ENCODE measurements at regions not wholly inside any gene's neighbourhood (a gene's known extent, or its start where the extent isn't known, plus 50 kb on each side); places are given as distances from the start of the nearest gene placed in this dataset.

- DNase-seq (ENCODE audit: low spot score) = no peak
- TF ChIP-seq, protein P1, sequence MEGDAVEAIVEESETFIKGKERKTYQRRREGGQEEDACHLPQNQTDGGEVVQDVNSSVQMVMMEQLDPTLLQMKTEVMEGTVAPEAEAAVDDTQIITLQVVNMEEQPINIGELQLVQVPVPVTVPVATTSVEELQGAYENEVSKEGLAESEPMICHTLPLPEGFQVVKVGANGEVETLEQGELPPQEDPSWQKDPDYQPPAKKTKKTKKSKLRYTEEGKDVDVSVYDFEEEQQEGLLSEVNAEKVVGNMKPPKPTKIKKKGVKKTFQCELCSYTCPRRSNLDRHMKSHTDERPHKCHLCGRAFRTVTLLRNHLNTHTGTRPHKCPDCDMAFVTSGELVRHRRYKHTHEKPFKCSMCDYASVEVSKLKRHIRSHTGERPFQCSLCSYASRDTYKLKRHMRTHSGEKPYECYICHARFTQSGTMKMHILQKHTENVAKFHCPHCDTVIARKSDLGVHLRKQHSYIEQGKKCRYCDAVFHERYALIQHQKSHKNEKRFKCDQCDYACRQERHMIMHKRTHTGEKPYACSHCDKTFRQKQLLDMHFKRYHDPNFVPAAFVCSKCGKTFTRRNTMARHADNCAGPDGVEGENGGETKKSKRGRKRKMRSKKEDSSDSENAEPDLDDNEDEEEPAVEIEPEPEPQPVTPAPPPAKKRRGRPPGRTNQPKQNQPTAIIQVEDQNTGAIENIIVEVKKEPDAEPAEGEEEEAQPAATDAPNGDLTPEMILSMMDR (IDR thresholded peaks at IDR 0.05; ENCODE audit: poor library complexity, severe bottlenecking) = no peak
- no peak overlapping the region for H3K27ac ChIP-seq (ENCODE audit: poor library complexity, severe bottlenecking)
- ATAC-seq (ENCODE audit: low read depth) = no peak
- H3K4me1 ChIP-seq (ENCODE audit: insufficient read depth, poor library complexity, severe bottlenecking) = peaks cover 4% of the 10 kb centered on the region
- no peak overlapping the region for H3K4me3 ChIP-seq (ENCODE audit: severe bottlenecking)
- H3K36me3 ChIP-seq (ENCODE audit: low read depth) = no peaks in the 10 kb centered on the region
- H3K27me3 ChIP-seq (ENCODE audit: insufficient read depth, poor library complexity, severe bottlenecking) = no peaks in the 10 kb centered on the region
- H3K9me3 ChIP-seq (ENCODE audit: severe bottlenecking) = no peaks in the 10 kb centered on the region
Observed at GRCh38 chr20:51199920-51200319, 177.0 kb upstream of the KCNG1 start.

DNA sequence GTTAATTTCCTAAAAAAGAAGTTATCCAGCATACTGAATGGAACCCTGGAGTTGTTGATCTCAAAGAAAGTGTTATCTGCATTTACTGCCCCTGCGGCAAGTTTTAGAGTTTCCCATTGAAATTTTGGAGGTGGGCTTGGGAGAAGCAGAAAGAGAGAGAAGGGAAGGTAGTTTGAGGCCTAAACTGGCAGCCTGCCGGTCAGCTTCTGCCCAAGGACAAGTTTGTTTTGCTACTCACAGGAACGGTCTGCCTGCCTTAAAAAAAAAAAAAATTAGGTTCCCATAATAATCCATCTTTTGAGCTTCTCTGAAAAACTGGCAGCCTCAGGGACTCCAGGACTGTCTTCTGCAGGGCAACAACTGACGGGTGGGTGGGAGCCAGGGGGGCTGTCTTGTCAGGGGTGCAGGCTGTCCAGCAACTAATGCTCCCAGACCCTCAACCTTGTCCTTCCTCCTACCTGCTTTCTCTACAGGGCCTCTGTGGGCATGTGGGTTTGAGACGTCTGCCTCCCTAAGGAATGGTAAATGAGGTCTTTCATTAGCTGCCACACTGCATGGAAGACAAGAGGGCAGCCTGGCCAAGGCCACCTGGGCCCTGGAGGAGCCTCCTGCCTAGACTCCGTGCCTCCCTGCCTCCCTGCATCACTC lies 176.1 kb upstream of the KCNG1 start:
- TF ChIP-seq, protein P1 (IDR thresholded peaks at IDR 0.05; ENCODE audit: poor library complexity, severe bottlenecking) = no peak
- Histone ChIP-seq H3K9me3 (ENCODE audit: severe bottlenecking) (no peaks in the 10 kb centered on the region), H3K36me3 (ENCODE audit: low read depth) (no peaks in the 10 kb centered on the region), H3K27me3 (ENCODE audit: insufficient read depth, poor library complexity, severe bottlenecking) (no peaks in the 10 kb centered on the region), H3K27ac (ENCODE audit: poor library complexity, severe bottlenecking) (no peak overlapping the region), H3K4me3 (ENCODE audit: severe bottlenecking) (no peak overlapping the region), H3K4me1 (ENCODE audit: insufficient read depth, poor library complexity, severe bottlenecking) (peaks cover 4% of the 10 kb centered on the region)
- DNase-seq (ENCODE audit: low spot score) = peak; percentile 58
- no peak for ATAC-seq (ENCODE audit: low read depth)

DNA sequence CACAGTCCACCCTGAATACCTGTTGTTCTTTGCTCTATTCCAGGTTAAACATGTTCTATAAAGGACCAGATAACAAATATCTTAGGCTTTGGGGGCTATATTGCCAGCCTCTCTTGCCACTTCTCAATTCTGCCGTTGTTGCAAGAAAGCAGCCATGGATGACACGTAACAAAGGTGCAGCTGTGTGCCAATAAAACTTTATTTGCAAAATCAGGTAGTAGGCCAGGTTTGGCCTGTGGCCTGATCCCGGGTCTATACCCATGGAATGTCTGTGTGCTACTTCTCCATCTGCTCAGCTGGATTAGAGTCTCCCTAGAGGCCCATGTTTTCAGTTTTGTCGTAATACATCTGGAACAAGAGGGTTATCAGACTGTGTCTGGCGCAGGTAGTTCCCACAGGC lies 175.3 kb upstream of the KCNG1 start:
- Histone ChIP-seq H3K36me3 (ENCODE audit: low read depth) (no peaks in the 10 kb centered on the region), H3K27ac (ENCODE audit: poor library complexity, severe bottlenecking) (no peak overlapping the region), H3K9me3 (ENCODE audit: severe bottlenecking) (no peaks in the 10 kb centered on the region), H3K27me3 (ENCODE audit: insufficient read depth, poor library complexity, severe bottlenecking) (no peaks in the 10 kb centered on the region), H3K4me1 (ENCODE audit: insufficient read depth, poor library complexity, severe bottlenecking) (peaks cover 11% of the 10 kb centered on the region), H3K4me3 (ENCODE audit: severe bottlenecking) (no peak overlapping the region)
- TF ChIP-seq, protein P1 (IDR thresholded peaks at IDR 0.05; ENCODE audit: poor library complexity, severe bottlenecking) = no peak
- no peak for ATAC-seq (ENCODE audit: low read depth)
- no peak for DNase-seq (ENCODE audit: low spot score)

DNA sequence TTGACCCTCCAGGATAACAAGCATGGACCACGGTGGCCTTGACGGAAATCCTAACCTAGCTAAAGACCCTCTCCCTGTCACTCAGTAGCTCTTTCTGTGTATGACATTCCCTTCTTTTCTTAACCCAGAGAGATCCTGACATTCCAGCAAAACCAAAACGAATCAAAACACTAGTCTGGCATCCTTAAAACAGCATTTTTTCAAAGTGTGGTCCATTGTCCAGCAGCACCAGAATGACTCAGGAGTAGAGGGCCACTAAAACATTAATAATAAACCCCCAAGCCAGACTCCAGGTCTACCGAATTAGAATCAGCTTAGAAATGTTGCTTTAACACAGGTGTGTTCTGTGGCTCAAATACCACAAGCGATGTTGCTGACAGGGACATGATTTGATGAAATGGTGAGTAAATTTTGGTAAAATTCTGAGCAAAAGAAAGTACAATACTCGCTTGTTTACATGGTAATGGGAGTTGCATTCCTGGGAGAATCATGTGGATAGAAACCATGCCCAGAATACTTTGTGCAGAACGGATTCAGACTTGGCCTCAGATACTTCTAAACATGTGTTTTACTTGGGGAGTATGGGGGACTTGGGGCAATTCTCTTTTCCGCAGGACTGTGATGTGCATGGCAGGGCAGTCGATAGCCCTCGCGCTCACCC lies 174.2 kb upstream of the KCNG1 start:
- H3K27me3 ChIP-seq (ENCODE audit: insufficient read depth, poor library complexity, severe bottlenecking) = no peaks in the 10 kb centered on the region
- no peaks in the 10 kb centered on the region for H3K9me3 ChIP-seq (ENCODE audit: severe bottlenecking)
- ATAC-seq (ENCODE audit: low read depth) = no peak
- H3K4me3 ChIP-seq (ENCODE audit: severe bottlenecking) = no peak overlapping the region
- DNase-seq (ENCODE audit: low spot score) = no peak
- H3K27ac ChIP-seq (ENCODE audit: poor library complexity, severe bottlenecking) = no peak overlapping the region
- peaks cover 15% of the 10 kb centered on the region for H3K4me1 ChIP-seq (ENCODE audit: insufficient read depth, poor library complexity, severe bottlenecking)
- H3K36me3 ChIP-seq (ENCODE audit: low read depth) = no peaks in the 10 kb centered on the region
- TF ChIP-seq, protein P1 (IDR thresholded peaks at IDR 0.05; ENCODE audit: poor library complexity, severe bottlenecking) = no peak

DNA sequence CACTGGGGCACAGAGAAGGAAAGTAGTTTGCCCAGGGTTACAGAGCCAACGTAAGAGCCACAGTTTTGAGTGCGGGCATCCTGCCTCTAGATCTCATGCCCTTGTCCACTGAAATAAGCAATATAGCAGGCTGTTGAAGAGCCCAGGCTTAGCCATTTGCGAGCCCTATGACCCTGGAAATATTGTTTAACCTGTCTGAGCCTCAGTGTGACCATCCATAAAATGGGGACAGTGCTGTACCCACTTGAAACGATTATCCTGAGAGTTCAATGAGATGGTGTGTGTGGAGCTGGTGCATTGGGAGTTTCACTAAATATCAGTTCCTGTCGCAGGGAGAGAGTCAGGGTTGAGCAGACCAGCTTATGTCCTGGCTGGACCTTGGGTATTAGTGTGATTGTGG lies 173.1 kb upstream of the KCNG1 start:
- TF ChIP-seq, protein P1 (IDR thresholded peaks at IDR 0.05; ENCODE audit: poor library complexity, severe bottlenecking) = no peak
- H3K27ac ChIP-seq (ENCODE audit: poor library complexity, severe bottlenecking) = no peak overlapping the region
- no peak overlapping the region for H3K4me3 ChIP-seq (ENCODE audit: severe bottlenecking)
- H3K27me3 ChIP-seq (ENCODE audit: insufficient read depth, poor library complexity, severe bottlenecking) = no peaks in the 10 kb centered on the region
- H3K4me1 ChIP-seq (ENCODE audit: insufficient read depth, poor library complexity, severe bottlenecking) = peaks cover 15% of the 10 kb centered on the region
- no peak for ATAC-seq (ENCODE audit: low read depth)
- no peaks in the 10 kb centered on the region for H3K36me3 ChIP-seq (ENCODE audit: low read depth)
- H3K9me3 ChIP-seq (ENCODE audit: severe bottlenecking) = no peaks in the 10 kb centered on the region
- no peak for DNase-seq (ENCODE audit: low spot score)

All from RWPE2 (cell line).